GM18907 (cell line): ENCODE measurements at regions not wholly inside any gene's neighbourhood (a gene's known extent, or its start where the extent isn't known, plus 50 kb on each side); places are given as distances from the start of the nearest gene placed in this dataset.

Experiments
- ATAC-seq: cut with Tn5 transposase; IDR thresholded peaks from one replicate; pipeline ENCODE4 v1.9.1; 2021; ENCODE audit warnings: mild to moderate bottlenecking, moderate library complexity; ENCODE audit not compliant: unreplicated experiment

GRCh38 chr2:45275242-45275805 is 266.1 kb upstream of the SIX2 start:
- ATAC-seq, result no peak

GRCh38 chr2:45274250-45274926 is 265.1 kb upstream of the SIX2 start:
- no peak for ATAC-seq

- no peak for ATAC-seq
These were observed 264.4 kb upstream of the SIX2 start for GRCh38 chr2:45273412-45274249.

GRCh38 chr2:45272549-45273265 is 263.5 kb upstream of the SIX2 start:
- no peak for ATAC-seq

GRCh38 chr2:45269149-45269793 is 260.0 kb upstream of the SIX2 start:
- ATAC-seq, result no peak

- no peak for ATAC-seq
These were observed 259.4 kb upstream of the SIX2 start for GRCh38 chr2:45268631-45269030.

DNA sequence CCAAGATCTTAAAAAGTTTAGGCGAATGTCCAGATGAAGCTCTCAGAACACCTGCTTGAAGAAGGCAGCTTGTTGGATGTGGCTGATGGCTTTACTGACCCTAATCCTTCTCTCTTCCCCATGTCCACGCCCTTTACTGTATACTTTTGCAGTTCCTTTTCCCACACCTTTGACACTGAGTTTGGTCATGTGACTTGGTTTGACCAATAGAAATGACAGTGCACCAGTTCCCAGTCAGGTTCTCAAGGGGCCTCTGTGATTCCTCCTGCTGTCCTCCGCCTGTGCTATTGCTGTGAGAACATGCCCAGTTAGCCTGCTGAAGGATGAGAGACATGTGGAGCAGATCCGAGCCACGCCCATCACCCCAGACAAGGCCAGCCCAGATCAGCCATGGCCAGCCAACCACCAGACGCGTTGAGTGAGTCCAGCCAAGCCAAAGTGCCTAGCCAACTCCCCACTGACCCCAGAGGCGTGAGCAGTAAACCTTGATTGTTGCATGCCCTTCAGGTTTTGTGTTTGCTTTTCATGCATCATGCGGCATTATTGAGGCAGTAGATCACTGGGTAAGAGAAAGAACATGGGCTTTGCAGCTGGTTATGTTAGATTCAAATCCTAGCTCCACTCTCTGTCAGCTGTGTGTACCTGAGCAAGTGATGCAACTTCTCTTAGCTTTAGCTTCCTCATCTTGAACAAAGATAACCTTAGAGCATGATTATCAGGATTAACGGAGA is 258.0 kb upstream of the SIX2 start:
- no peak for ATAC-seq

GRCh38 chr2:45265336-45265735 is 256.1 kb upstream of the SIX2 start:
- ATAC-seq, result no peak

GRCh38 chr2:45264227-45265225 is 255.3 kb upstream of the SIX2 start:
- no peak for ATAC-seq

GRCh38 chr2:45263147-45263546 is 253.9 kb upstream of the SIX2 start:
- ATAC-seq, result no peak

DNA sequence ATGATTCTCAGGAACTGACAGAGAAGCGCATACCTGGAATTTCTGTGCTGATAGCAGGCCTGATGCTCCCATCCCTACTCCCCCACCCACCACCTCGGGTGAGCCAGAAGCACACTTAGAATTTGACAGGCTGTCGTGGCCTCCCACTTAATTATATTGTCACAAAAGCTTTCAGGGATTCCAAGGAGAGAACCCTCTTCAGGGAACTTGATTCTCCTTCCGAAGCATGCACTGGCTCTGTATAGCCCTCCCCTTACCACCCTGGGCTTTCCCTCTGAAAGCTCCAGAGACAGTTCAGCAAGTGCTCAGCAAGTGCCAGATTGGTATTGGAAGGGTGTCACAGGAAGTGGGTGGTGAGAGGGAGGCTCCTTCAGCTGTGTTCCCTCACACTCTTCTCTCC is 252.5 kb upstream of the SIX2 start:
- ATAC-seq, result no peak

DNA sequence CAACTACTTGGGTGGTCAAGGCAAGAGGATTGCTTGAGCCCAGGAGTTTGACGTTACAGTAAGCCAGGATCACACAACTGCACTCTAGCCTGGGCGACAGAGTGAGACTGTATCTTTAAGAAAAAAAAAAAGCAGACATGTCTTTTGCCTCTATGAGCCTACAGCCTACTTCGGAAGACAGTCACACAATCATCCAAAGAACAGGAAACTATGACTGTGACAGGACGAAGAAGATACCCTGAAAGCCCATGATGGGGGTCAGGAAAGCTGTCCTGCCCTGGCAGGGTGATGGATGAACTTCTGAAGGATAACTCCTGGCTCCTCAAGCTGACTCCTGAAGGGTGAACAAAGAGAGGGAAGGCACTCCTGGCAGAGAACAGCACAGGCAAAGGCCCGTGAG is 251.7 kb upstream of the SIX2 start:
- ATAC-seq, result no peak

- no peak for ATAC-seq
These were observed 250.4 kb upstream of the SIX2 start for GRCh38 chr2:45259547-45260160.

DNA sequence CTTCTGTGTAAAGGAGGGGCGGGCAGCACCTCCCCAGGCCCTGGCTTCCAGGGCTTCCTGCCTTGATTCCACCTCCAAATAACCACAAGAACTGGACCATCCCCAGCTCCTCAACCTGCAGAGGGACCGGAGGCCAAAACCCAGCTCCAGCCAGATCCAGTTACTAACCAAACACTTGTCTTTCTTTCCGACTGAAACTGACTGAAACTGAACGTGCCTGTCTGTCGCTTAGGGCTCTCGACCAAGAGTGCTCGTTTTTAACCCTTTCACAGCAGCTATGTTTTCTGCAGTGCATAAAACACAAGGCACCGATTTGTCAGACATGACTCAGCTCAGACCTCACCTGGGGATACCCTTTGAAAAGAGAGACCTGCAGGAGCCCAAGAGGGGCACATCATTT is 249.9 kb upstream of the SIX2 start:
- no peak for ATAC-seq

DNA sequence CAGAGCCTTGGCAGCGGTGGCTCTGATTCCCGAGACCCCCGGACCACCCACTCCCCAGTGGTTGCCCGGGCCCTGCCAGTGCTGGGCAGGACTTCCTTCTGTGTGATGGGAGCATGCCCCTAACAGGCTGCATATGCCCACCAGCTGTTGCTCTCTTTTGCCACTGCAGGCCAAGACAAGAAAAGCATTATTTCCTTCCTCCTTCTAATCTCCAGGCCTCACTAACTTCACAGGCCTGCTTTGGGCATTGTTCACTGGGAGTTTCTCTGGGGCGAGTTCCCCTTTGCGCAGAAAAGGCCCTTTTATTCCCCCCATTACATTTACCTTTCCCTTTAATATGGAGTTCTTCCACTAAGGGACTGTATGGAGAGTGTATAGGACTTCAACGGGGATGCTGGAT is 249.1 kb upstream of the SIX2 start:
- ATAC-seq, result no peak

DNA sequence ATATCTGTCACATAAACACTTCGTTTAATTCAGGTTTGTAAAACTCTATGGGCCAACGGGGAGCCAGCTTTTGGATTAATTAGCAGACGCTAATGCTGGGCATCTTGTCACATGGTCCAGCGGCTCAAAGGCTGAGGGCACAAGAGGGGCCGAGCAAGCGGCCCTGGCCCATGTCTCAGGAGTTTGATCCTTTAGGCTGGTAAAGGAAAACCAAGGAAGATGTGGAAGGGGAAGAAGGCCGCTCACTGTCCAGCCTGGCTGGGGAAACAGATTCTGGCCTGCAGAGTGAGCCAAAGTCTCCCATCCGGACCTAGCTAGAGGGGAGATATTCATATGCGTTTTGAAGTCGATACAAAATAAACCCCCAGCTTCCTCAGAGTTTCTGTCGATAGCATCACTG is 248.6 kb upstream of the SIX2 start:
- no peak for ATAC-seq

GRCh38 chr2:45256867-45257641 is 247.8 kb upstream of the SIX2 start:
- ATAC-seq, result no peak
